GM12878 (cell line): ENCODE measurements at regions not wholly inside any gene's neighbourhood (a gene's known extent, or its start where the extent isn't known, plus 50 kb on each side); places are given as distances from the start of the nearest gene placed in this dataset.

Source experiments
- ATAC-seq: fragments of 200-7000 bp; cut with Tn5 transposase; 3 replicates; pipeline ENCODE4 v1.9.1; 2020; ENCODE audit warnings: mild to moderate bottlenecking, moderate library complexity
- BruUV-seq: library from RNA; stranded (reverse); fragments of 400-500 nt; replicated peaks from 2 replicates; lab custom pipeline; 2021; lab: Mats Ljungman, UMichigan
- CTCF ChIA-PET: fragments of 300-600 bp; sonication (Branson Sonifier 250); formaldehyde crosslinking; extraction: SDS; loops from one replicate; lab custom pipeline; 2021; ENCODE audit warnings: inconsistent platforms; lab: Yijun Ruan, JAX
- POLR2A ChIA-PET: fragments of 350-600 bp; formaldehyde crosslinking; extraction: SDS; loops from one replicate; lab custom pipeline; 2021; ENCODE audit warnings: inconsistent platforms; lab: Charles Lee
- RAD21 ChIA-PET: fragments of 300-600 bp; sonication (Branson Sonifier 250); formaldehyde crosslinking; loops from one replicate; lab custom pipeline; 2023; ENCODE audit warnings: antibody characterized with exemption; ENCODE audit not compliant: unreplicated experiment; lab: Charles Lee
- SMC1A ChIA-PET: fragments of 300-600 bp; sonication (Branson Sonifier 250); formaldehyde crosslinking; loops from one replicate; lab custom pipeline; 2023; ENCODE audit not compliant: unreplicated experiment, uncharacterized antibody; lab: Charles Lee
- DNase-seq: peaks from one replicate; pipeline ENCODE4 v3.0.0-alpha.2; 2011; ENCODE audit warnings: low read depth, low spot score
- FAIRE-seq: peaks from 3 replicates; lab custom pipeline; 2011; peaks lifted over from hg19 to GRCh38; lab: Jason Lieb, UNC
- H2AFZ ChIP-seq: 2 replicates; pipeline ENCODE4 v1.6.0; 2011; ENCODE audit warnings: low read depth, low read length, control low read depth; ENCODE audit not compliant: control insufficient read depth
- H3K27ac ChIP-seq: 2 replicates; pipeline ENCODE4 v1.5.1; 2011; ENCODE audit warnings: control low read depth; ENCODE audit not compliant: control insufficient read depth, insufficient read depth
- H3K27me3 ChIP-seq, 2 experiments: replicated peaks in 1 of 2; 2 replicates each; pipeline versions ENCODE4 v1.6.0 to v1.6.1; 2011; ENCODE audit warnings: low read length in 1 of 2; ENCODE audit not compliant: control insufficient read depth in 2 of 2, insufficient read depth in 2 of 2
- H3K36me3 ChIP-seq, 2 experiments: 2 replicates each; pipeline ENCODE4 v1.5.1; 2011; ENCODE audit warnings: low read length in 1 of 2; ENCODE audit not compliant: control insufficient read depth in 2 of 2, insufficient read depth in 2 of 2
- H3K4me1 ChIP-seq: 2 replicates; pipeline ENCODE4 v1.6.1; 2011; ENCODE audit warnings: mild to moderate bottlenecking, low read length, moderate library complexity, mixed read lengths; ENCODE audit not compliant: control insufficient read depth, insufficient read depth
- H3K4me2 ChIP-seq: 2 replicates; pipeline ENCODE4 v1.6.0; 2011; ENCODE audit warnings: control low read depth; ENCODE audit not compliant: control insufficient read depth, insufficient read depth
- H3K4me3 ChIP-seq: fragments of 200-600 bp; sonication (generic); 2 replicates; pipeline ENCODE4 v1.5.1; 2016
- H3K79me2 ChIP-seq: 2 replicates; pipeline ENCODE4 v1.6.0; 2011; ENCODE audit warnings: low read length; ENCODE audit not compliant: control insufficient read depth, insufficient read depth
- H3K9ac ChIP-seq: 2 replicates; pipeline ENCODE4 v1.8.0; 2011; ENCODE audit warnings: low read length, control low read depth, mixed read lengths; ENCODE audit not compliant: control insufficient read depth, insufficient read depth
- H3K9me3 ChIP-seq: replicated peaks from 3 replicates; pipeline ENCODE4 v1.5.1; 2011; ENCODE audit warnings: mild to moderate bottlenecking, low read length; ENCODE audit not compliant: control insufficient read depth, insufficient read depth
- H4K20me1 ChIP-seq: 2 replicates; pipeline ENCODE4 v1.6.0; 2011; ENCODE audit not compliant: control insufficient read depth, insufficient read depth
- ATF7 ChIP-seq: fragments of 450-650 bp; IDR thresholded peaks from 2 replicates; pipeline ENCODE4 v1.6.1; 2016; ENCODE audit warnings: low read depth, mild to moderate bottlenecking
- CREM ChIP-seq: IDR thresholded peaks from 2 replicates; pipeline ENCODE4 v1.6.1; 2014; ENCODE audit warnings: antibody characterized with exemption, low read depth
- ESRRA ChIP-seq: IDR thresholded peaks from 2 replicates; pipeline ENCODE4 v1.6.1; 2012; ENCODE audit warnings: mild to moderate bottlenecking, low read length, improper control_type of control experiment
- GABPA ChIP-seq: IDR thresholded peaks from 2 replicates; pipeline ENCODE4 v1.6.1; 2014; ENCODE audit warnings: antibody characterized with exemption, low read depth, mild to moderate bottlenecking, inconsistent platforms
- JUNB ChIP-seq: IDR thresholded peaks from 2 replicates; pipeline ENCODE4 v1.6.1; 2016; ENCODE audit warnings: antibody characterized with exemption, mild to moderate bottlenecking
- RELB ChIP-seq: fragments of 450-650 bp; IDR thresholded peaks from 2 replicates; pipeline ENCODE4 v1.6.1; 2017; ENCODE audit warnings: low read depth, mild to moderate bottlenecking, moderate library complexity
- REST ChIP-seq: IDR thresholded peaks from 2 replicates; pipeline ENCODE4 v1.6.1; 2012; ENCODE audit warnings: mild to moderate bottlenecking, low read depth, low read length
- SKIL ChIP-seq: fragments of 450-650 bp; IDR thresholded peaks from 2 replicates; pipeline ENCODE4 v1.6.1; 2017; ENCODE audit warnings: mild to moderate bottlenecking, low read depth, inconsistent platforms; ENCODE audit not compliant: poor library complexity, severe bottlenecking
- SMAD5 ChIP-seq: IDR thresholded peaks from 2 replicates; pipeline ENCODE4 v1.6.1; 2016; ENCODE audit warnings: antibody characterized with exemption, low read depth
- SREBF2 ChIP-seq: IDR thresholded peaks from 2 replicates; pipeline ENCODE4 v1.6.1; 2012; ENCODE audit warnings: mild to moderate bottlenecking, low read length
- STAT1 ChIP-seq: fragments of 450-650 bp; conservative IDR thresholded peaks from 2 replicates; pipeline ENCODE4 v1.6.1; 2014; ENCODE audit warnings: antibody characterized with exemption, mild to moderate bottlenecking
- WRNIP1 ChIP-seq: IDR thresholded peaks from 2 replicates; pipeline ENCODE4 v1.6.1; 2011; ENCODE audit warnings: low read depth, low read length, improper control_type of control experiment, borderline replicate concordance
- ZNF24 ChIP-seq: fragments of 450-650 bp; IDR thresholded peaks from 2 replicates; pipeline ENCODE4 v1.6.1; 2017; ENCODE audit warnings: antibody characterized with exemption, mild to moderate bottlenecking
- WGBS: methylation state at CpG from one replicate; pipeline ENCODE4 v1.1.6; 2016; ENCODE audit warnings: low lambda C conversion rate; ENCODE audit not compliant: insufficient replicate concordance, insufficient coverage; ENCODE audit errors: missing lambda C conversion rate; 5-methylcytosine and 5-hydroxymethylcytosine counted together
- in situ Hi-C: fragments of 300-500 bp; cut with MboI; formaldehyde crosslinking; loops from 9 replicates; pipeline ENCODE4 v1.14.3; 2018; ENCODE audit warnings: mixed read lengths
- intact Hi-C: fragments of 100-400 bp; cut with micrococcal nuclease; formaldehyde crosslinking; loops from one replicate; pipeline ENCODE4 v1.14.2; 2022; ENCODE audit not compliant: unreplicated experiment

GRCh38 chr11:92822410-92822809 is 147.0 kb upstream of the MTNR1B start:
- Histone ChIP-seq H3K27ac (no peak overlapping the region), H3K4me1 (no peaks in the 10 kb centered on the region), H2AFZ (no peak overlapping the region), H3K79me2 (no peaks in the 10 kb centered on the region), H4K20me1 (no peaks in the 10 kb centered on the region), H3K4me2 (no peak overlapping the region), H3K9me3 (no peaks in the 10 kb centered on the region), H3K27me3 (no peaks in the 10 kb centered on the region; a peak in 1 of 4 replicates), H3K4me3 (no peak overlapping the region), H3K9ac (no peak overlapping the region), H3K36me3 (no peaks in the 10 kb centered on the region)
- in situ Hi-C loops (no loop called here), intact Hi-C loops (no loop called here)
- DNase-seq (no peak), ATAC-seq (no peak), FAIRE-seq (no peak)
- ChIA-PET RAD21 (no interaction called here), CTCF (interaction anchor here (0.8 to 1.3 kb wide), 2 partner anchors 10 to 64 kb away, joined by 3 to 4 read pairs; no protein-coding TSS in a partner anchor), POLR2A (no interaction called here), SMC1A (no interaction called here)
- 62% methylated on average over 3 of the region's 3 CpGs for whole genome bisulfite sequencing
- TF ChIP-seq SREBF2 (no peak), STAT1 (no peak), JUNB (no peak), ESRRA (no peak)
- BruUV-seq = no TSS peak

GRCh38 chr11:92826136-92826535 is 143.3 kb upstream of the MTNR1B start:
- no peaks in the 10 kb centered on the region for H3K36me3 ChIP-seq
- no peak overlapping the region for H3K4me2 ChIP-seq
- BruUV-seq = no TSS peak
- no peak overlapping the region for H2AFZ ChIP-seq
- in situ Hi-C loops (no loop called here), intact Hi-C loops (no loop called here)
- no peak overlapping the region for H3K27ac ChIP-seq
- H3K9me3 ChIP-seq = no peaks in the 10 kb centered on the region
- no peak for ATAC-seq
- H3K4me3 ChIP-seq = no peak overlapping the region
- H4K20me1 ChIP-seq = no peaks in the 10 kb centered on the region
- no peak for DNase-seq
- ChIA-PET SMC1A (no interaction called here), POLR2A (no interaction called here), CTCF (no interaction called here), RAD21 (no interaction called here)
- WGBS = 21% methylated on average over 1 of the region's 1 CpG
- FAIRE-seq = no peak
- no peaks in the 10 kb centered on the region for H3K4me1 ChIP-seq
- H3K79me2 ChIP-seq = no peaks in the 10 kb centered on the region
- no peak overlapping the region for H3K9ac ChIP-seq
- no peaks in the 10 kb centered on the region for H3K27me3 ChIP-seq
- TF ChIP-seq SKIL = no peak
- TF ChIP-seq WRNIP1 = no peak
- no peak for TF ChIP-seq RELB
- no peak for TF ChIP-seq CREM
- TF ChIP-seq SMAD5 = no peak
- no peak for TF ChIP-seq ATF7
- TF ChIP-seq REST = no peak
- no peak for TF ChIP-seq ZNF24
- TF ChIP-seq GABPA = no peak
